Activated CD8-positive, alpha-beta memory T cell treated with anti-CD3 and anti-CD28 coated beads, Interleukin-2, amount 10 ng/mL, durations not matched to agents 7 days and 5 days (primary cell): ENCODE measurements at regions not wholly inside any gene's neighbourhood (a gene's known extent, or its start where the extent isn't known, plus 50 kb on each side); places are given as distances from the start of the nearest gene placed in this dataset.
"Not testable (repeated sequence)": the region's sequence is repeated elsewhere in the genome, so short reads cannot be mapped to it uniquely, and the experiment has no call there.

Source experiments
- ATAC-seq: fragments of 150-1000 bp; cut with Tn5 transposase; one replicate; pipeline ENCODE4 v1.10.0; 2021; ENCODE audit warnings: moderate library complexity
- CTCF ChIA-PET: fragments of 350-600 bp; sonication (Branson Sonifier 250); formaldehyde crosslinking; loops from one replicate; lab custom pipeline; 2021; ENCODE audit warnings: antibody characterized with exemption; lab: Charles Lee
- DNase-seq: peaks from one replicate; pipeline ENCODE4 v3.0.0-alpha.2; 2020
- H3K27ac Mint-ChIP-seq: one replicate; pipeline ENCODE4 v1.8.0; 2021; ENCODE audit warnings: mild to moderate bottlenecking, mixed read lengths
- H3K27me3 Mint-ChIP-seq: one replicate; pipeline ENCODE4 v1.8.0; 2021; ENCODE audit warnings: mixed read lengths
- H3K36me3 Mint-ChIP-seq: one replicate; pipeline ENCODE4 v1.8.0; 2021; ENCODE audit warnings: mild to moderate bottlenecking, mixed read lengths
- H3K4me1 Mint-ChIP-seq: one replicate; pipeline ENCODE4 v1.8.0; 2021; ENCODE audit warnings: mixed read lengths
- H3K4me3 Mint-ChIP-seq: one replicate; pipeline ENCODE4 v1.8.0; 2021; ENCODE audit warnings: mild to moderate bottlenecking, moderate library complexity, mixed read lengths
- H3K9me3 Mint-ChIP-seq: one replicate; pipeline ENCODE4 v1.8.0; 2022; ENCODE audit warnings: low read depth, mixed read lengths

DNA sequence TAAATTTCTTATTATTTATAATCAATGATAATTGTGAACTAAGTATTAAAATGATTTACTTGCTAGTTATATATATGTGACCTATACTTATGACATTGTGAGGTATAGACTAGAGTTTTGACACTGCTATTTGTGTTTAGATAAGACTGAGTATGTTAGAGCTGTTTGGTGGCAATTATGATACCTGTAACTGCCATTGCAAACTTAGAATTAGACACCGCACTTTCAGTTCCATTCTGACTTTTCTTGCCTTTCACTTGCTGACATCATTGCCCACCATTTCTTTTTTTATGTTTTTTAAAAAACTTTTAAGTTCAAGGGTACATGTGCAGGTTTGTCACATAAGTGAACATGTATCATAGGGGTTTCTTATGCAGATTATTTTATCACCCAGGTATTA, 214.5 kb downstream of the MBL2 start:
- CTCF ChIA-PET = no interaction called here
- H3K9me3 Mint-ChIP-seq = peaks cover 6% of the 10 kb centered on the region

GRCh38 chr10:52561322-52561721, 211.3 kb downstream of the MBL2 start:
- Mint-ChIP-seq H3K4me3 (no peak overlapping the region), H3K27ac (no peak overlapping the region), H3K9me3 (peaks cover 6% of the 10 kb centered on the region), H3K36me3 (no peaks in the 10 kb centered on the region), H3K4me1 (no peaks in the 10 kb centered on the region), H3K27me3 (no peaks in the 10 kb centered on the region)
- DNase-seq (no peak), ATAC-seq (no peak)
- CTCF ChIA-PET = no interaction called here

More for the DNA sequence above, 214.5 kb downstream of the MBL2 start:
- Mint-ChIP-seq H3K4me1 (no peaks in the 10 kb centered on the region), H3K27me3 (no peaks in the 10 kb centered on the region), H3K27ac (no peak overlapping the region), H3K36me3 (no peaks in the 10 kb centered on the region), H3K4me3 (no peak overlapping the region)
- DNase-seq (no peak), ATAC-seq (no peak)

- peaks cover 6% of the 10 kb centered on the region for H3K9me3 Mint-ChIP-seq
- CTCF ChIA-PET = no interaction called here
- no peak overlapping the region for H3K4me3 Mint-ChIP-seq
- DNase-seq (no peak), ATAC-seq (no peak)
- H3K4me1 Mint-ChIP-seq = no peaks in the 10 kb centered on the region
- no peaks in the 10 kb centered on the region for H3K27me3 Mint-ChIP-seq
- H3K27ac Mint-ChIP-seq = no peak overlapping the region
- H3K36me3 Mint-ChIP-seq = no peaks in the 10 kb centered on the region
Measured at GRCh38 chr10:52563360-52563759, 209.2 kb downstream of the MBL2 start.

GRCh38 chr10:52566471-52567246, 205.9 kb downstream of the MBL2 start:
- peaks cover 6% of the 10 kb centered on the region for H3K9me3 Mint-ChIP-seq
- no peak for DNase-seq
- ATAC-seq = no peak
- no peak overlapping the region for H3K27ac Mint-ChIP-seq
- H3K4me1 Mint-ChIP-seq = no peaks in the 10 kb centered on the region
- H3K36me3 Mint-ChIP-seq = no peaks in the 10 kb centered on the region
- CTCF ChIA-PET = no interaction called here
- no peak overlapping the region for H3K4me3 Mint-ChIP-seq
- H3K27me3 Mint-ChIP-seq = no peaks in the 10 kb centered on the region

GRCh38 chr10:52567247-52567580, 205.4 kb downstream of the MBL2 start:
- DNase-seq = no peak
- ATAC-seq = no peak
- H3K27me3 Mint-ChIP-seq = no peaks in the 10 kb centered on the region
- no peak overlapping the region for H3K4me3 Mint-ChIP-seq
- CTCF ChIA-PET = no interaction called here
- H3K27ac Mint-ChIP-seq = no peak overlapping the region
- no peaks in the 10 kb centered on the region for H3K36me3 Mint-ChIP-seq
- no peaks in the 10 kb centered on the region for H3K4me1 Mint-ChIP-seq
- peaks cover 8% of the 10 kb centered on the region for H3K9me3 Mint-ChIP-seq

GRCh38 chr10:52568309-52568708, 204.3 kb downstream of the MBL2 start:
- CTCF ChIA-PET = interaction anchor here (0.6 kb wide), 1 partner anchor 13 kb away, joined by 3 read pairs; no protein-coding TSS in a partner anchor
- ATAC-seq (no peak), DNase-seq (no peak)
- H3K4me1 Mint-ChIP-seq = no peaks in the 10 kb centered on the region
- no peak overlapping the region for H3K4me3 Mint-ChIP-seq
- no peaks in the 10 kb centered on the region for H3K27me3 Mint-ChIP-seq
- H3K36me3 Mint-ChIP-seq = no peaks in the 10 kb centered on the region
- peaks cover 8% of the 10 kb centered on the region for H3K9me3 Mint-ChIP-seq
- H3K27ac Mint-ChIP-seq = no peak overlapping the region

DNA sequence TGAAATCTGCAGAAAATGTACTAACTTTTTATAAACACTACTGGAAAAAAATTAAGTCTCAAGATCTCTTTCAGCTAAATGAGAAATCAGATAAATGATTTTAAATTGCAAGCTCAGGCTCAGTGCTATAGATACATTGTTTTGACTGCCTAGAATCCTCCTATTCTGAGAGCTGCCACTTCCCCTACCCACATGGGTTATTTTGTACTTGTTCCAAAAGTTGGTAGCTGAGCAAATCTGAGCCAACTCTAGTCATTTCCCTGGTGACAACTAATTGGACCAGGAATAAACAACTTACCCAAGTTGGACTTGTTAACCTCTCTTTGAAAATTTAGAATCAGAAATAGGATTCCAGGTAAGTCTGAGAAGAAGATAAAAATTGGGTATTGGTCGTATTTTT, 202.1 kb downstream of the MBL2 start:
- Mint-ChIP-seq H3K4me3 (no peak overlapping the region), H3K36me3 (no peaks in the 10 kb centered on the region), H3K4me1 (no peaks in the 10 kb centered on the region), H3K9me3 (peaks cover 2% of the 10 kb centered on the region), H3K27ac (no peak overlapping the region), H3K27me3 (no peaks in the 10 kb centered on the region)
- DNase-seq = no peak
- ATAC-seq = no peak
- CTCF ChIA-PET = no interaction called here

DNA sequence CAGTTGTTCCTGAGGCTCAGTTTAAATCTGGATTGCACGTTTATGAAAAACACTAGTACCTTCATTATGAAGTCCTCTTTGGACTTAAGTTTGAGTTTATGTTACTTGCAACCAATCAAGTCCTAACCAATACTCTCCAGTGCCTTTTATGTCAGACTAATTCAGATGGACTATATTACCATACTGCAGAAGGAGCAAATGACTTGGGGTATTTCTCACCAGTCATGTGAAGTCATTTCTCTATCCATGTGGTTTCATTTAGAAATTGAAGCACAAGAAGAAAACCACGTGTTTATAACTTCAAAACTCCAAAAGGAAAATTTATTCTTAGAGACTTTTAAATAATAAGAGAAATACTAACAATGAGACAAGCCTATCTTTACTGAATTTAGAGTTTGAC, 201.6 kb downstream of the MBL2 start:
- no peaks in the 10 kb centered on the region for H3K36me3 Mint-ChIP-seq
- DNase-seq (no peak), ATAC-seq (no peak)
- no peaks in the 10 kb centered on the region for H3K27me3 Mint-ChIP-seq
- H3K27ac Mint-ChIP-seq = no peak overlapping the region
- H3K9me3 Mint-ChIP-seq = peaks cover 2% of the 10 kb centered on the region
- CTCF ChIA-PET = no interaction called here
- no peak overlapping the region for H3K4me3 Mint-ChIP-seq
- no peaks in the 10 kb centered on the region for H3K4me1 Mint-ChIP-seq

- Mint-ChIP-seq H3K9me3 (peaks cover 2% of the 10 kb centered on the region), H3K36me3 (no peaks in the 10 kb centered on the region), H3K4me1 (no peaks in the 10 kb centered on the region), H3K27ac (no peak overlapping the region), H3K4me3 (no peak overlapping the region), H3K27me3 (no peaks in the 10 kb centered on the region)
- CTCF ChIA-PET = no interaction called here
- DNase-seq (no peak), ATAC-seq (no peak)
Measured at GRCh38 chr10:52571516-52572182, 200.9 kb downstream of the MBL2 start.

DNA sequence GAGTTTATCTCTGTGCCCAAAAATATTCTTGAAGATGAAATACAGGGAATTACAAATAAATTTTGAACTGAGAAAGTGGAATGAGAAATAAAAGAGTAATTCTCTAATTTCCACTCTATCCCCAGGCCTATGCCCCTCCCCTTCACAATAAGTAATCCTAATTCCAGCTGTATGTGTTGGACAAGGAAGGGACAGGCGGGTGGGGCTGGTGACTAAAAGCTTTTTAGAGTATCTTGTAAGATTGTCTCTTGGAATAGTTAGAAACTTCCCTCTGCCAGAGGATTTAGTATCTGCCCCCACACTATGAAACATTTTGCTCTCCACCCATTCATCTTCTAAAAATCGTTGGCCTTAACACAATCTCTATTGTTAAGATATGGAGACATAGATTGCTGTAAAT, 199.2 kb downstream of the MBL2 start:
- no peak for ATAC-seq
- Mint-ChIP-seq H3K36me3 (no peaks in the 10 kb centered on the region), H3K4me3 (no peak overlapping the region), H3K27ac (no peak overlapping the region), H3K4me1 (no peaks in the 10 kb centered on the region), H3K9me3 (peaks cover 5% of the 10 kb centered on the region), H3K27me3 (no peaks in the 10 kb centered on the region)
- DNase-seq = no peak
- CTCF ChIA-PET = no interaction called here

- no peaks in the 10 kb centered on the region for H3K36me3 Mint-ChIP-seq
- no peak overlapping the region for H3K4me3 Mint-ChIP-seq
- ATAC-seq = no peak
- DNase-seq = no peak
- H3K4me1 Mint-ChIP-seq = no peaks in the 10 kb centered on the region
- peaks cover 5% of the 10 kb centered on the region for H3K9me3 Mint-ChIP-seq
- no peak overlapping the region for H3K27ac Mint-ChIP-seq
- no peaks in the 10 kb centered on the region for H3K27me3 Mint-ChIP-seq
- CTCF ChIA-PET = no interaction called here
Measured at GRCh38 chr10:52574697-52575096, 197.9 kb downstream of the MBL2 start.

- CTCF ChIA-PET = no interaction called here
- H3K4me1 Mint-ChIP-seq = no peaks in the 10 kb centered on the region
- no peaks in the 10 kb centered on the region for H3K27me3 Mint-ChIP-seq
- DNase-seq (no peak), ATAC-seq (no peak)
- no peaks in the 10 kb centered on the region for H3K36me3 Mint-ChIP-seq
- no peak overlapping the region for H3K4me3 Mint-ChIP-seq
- no peak overlapping the region for H3K27ac Mint-ChIP-seq
- H3K9me3 Mint-ChIP-seq = peaks cover 9% of the 10 kb centered on the region
Measured at GRCh38 chr10:52577047-52577446, 195.5 kb downstream of the MBL2 start.

DNA sequence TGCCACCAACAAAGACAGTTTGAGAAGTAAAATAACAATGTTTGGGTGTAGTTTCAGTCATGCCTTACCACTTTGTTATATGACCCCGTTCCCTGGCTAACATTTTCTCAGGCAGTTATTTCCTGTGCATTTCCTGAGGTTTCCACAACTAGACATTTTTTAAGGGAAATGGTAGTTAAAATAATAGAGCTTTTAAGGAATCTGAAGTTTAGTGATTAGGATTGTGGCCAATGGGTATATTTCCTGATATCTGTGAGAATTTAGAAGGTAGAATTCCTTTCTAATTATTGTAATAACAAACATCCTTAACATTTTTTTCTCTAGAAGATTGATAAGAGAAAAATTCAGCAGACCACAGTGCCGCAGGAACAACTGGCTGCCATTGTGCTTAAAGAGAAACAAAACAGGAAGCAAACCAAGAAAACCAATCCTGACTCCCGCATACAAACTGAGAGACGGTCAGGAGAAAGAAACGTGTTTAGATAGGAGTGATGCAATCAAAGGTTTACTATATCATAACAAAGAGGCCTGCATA, 193.6 kb downstream of the MBL2 start:
- no peak for DNase-seq
- no peak for ATAC-seq
- CTCF ChIA-PET = no interaction called here

DNA sequence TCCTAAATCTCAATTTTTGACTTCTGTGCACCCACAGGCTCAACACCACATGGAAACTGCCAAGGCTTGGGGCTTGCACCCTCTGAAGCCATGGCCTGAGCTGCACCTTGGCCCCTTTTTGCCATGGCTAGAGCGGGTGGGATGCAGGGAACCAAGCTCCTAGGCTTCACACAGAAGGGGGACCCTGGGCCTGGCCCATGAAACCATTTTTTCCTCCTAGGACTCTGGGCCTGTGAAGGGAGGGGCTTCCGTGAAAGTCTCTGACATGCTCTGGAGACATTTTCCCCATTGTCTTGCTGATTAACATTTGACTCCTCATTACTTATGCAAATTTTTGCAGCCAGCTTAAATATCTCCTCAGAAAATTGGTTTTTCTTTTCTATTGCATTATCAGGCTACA, 190.9 kb downstream of the MBL2 start:
- H3K4me1 Mint-ChIP-seq, H3K36me3 Mint-ChIP-seq, DNase-seq, CTCF ChIA-PET, H3K9me3 Mint-ChIP-seq, ATAC-seq, H3K27ac Mint-ChIP-seq, H3K27me3 Mint-ChIP-seq, H3K4me3 Mint-ChIP-seq: not testable (repeated sequence)

More for the DNA sequence above, 193.6 kb downstream of the MBL2 start:
- H3K36me3 Mint-ChIP-seq = no peaks in the 10 kb centered on the region
- no peak overlapping the region for H3K27ac Mint-ChIP-seq
- no peaks in the 10 kb centered on the region for H3K4me1 Mint-ChIP-seq
- no peak overlapping the region for H3K4me3 Mint-ChIP-seq
- peaks cover 7% of the 10 kb centered on the region for H3K9me3 Mint-ChIP-seq
- H3K27me3 Mint-ChIP-seq = no peaks in the 10 kb centered on the region
